ENCODE measurements at regions not wholly inside any gene's neighbourhood (a gene's known extent, or its start where the extent isn't known, plus 50 kb on each side); places are given as distances from the start of the nearest gene placed in this dataset.

- peak overlapping the region in 1 of 7 donors; percentile 41 for H3K27ac Mint-ChIP-seq
- no peak overlapping the region for H3K4me3 Mint-ChIP-seq
These were observed 212.8 kb upstream of the TPRG1 start for GRCh38 chr3:188959013-188959412.

GRCh38 chr3:188962253-188963247 lies 209.2 kb upstream of the TPRG1 start:
- no peaks in the 10 kb centered on the region for H3K9me3 Mint-ChIP-seq
- Histone ChIP-seq H3K4me1 (ENCODE audit: control insufficient read depth in 1 of 2, insufficient read depth in 2 of 2, low read length in 2 of 2) (no peaks in the 10 kb centered on the region), H3K9me3 (replicated peaks in 1 of 2; ENCODE audit: control insufficient read depth in 1 of 2, insufficient read depth in 1 of 2, low read length in 2 of 2) (no peaks in the 10 kb centered on the region), H3K4me3 (replicated peaks in 1 of 3; ENCODE audit: low read depth in 2 of 3, low read length in 3 of 3) (no peak overlapping the region), H3K27ac (ENCODE audit: low read depth in 1 of 2, low read length in 2 of 2) (no peak overlapping the region), H3K79me2 (ENCODE audit: insufficient read depth, low read length) (no peaks in the 10 kb centered on the region), H3K36me3 (replicated peaks in 1 of 2; ENCODE audit: control insufficient read depth in 1 of 2, insufficient read depth in 2 of 2, low read length in 2 of 2) (no peaks in the 10 kb centered on the region), H2AFZ (ENCODE audit: insufficient read depth, low read depth, low read length, poor library complexity, severe bottlenecking) (no peak overlapping the region), H3K27me3 (ENCODE audit: control insufficient read depth in 2 of 2, insufficient read depth in 2 of 2, low read length in 2 of 2) (no peaks in the 10 kb centered on the region), H4K20me1 (ENCODE audit: insufficient read depth, low read length) (no peaks in the 10 kb centered on the region), H3K4me2 (replicated peaks; ENCODE audit: extremely low read depth, low read length, poor library complexity, severe bottlenecking) (no peak overlapping the region), H3K9ac (ENCODE audit: insufficient read depth, low read length, poor library complexity, severe bottlenecking) (no peak overlapping the region)
- no peaks in the 10 kb centered on the region for H3K36me3 Mint-ChIP-seq
- H3K4me3 Mint-ChIP-seq, result no peak overlapping the region
- TF ChIP-seq CTCF (IDR thresholded peaks at IDR 0.05), result no peak
- H3K27me3 Mint-ChIP-seq (ENCODE audit: low read depth in 3 of 3), result no peaks in the 10 kb centered on the region
- H3K27ac Mint-ChIP-seq, result no peak overlapping the region
- intact Hi-C loops (cut with micrococcal nuclease), result no loop called here
- no peak for DNase-seq
- peaks cover 6% of the 10 kb centered on the region for H3K4me1 Mint-ChIP-seq
- whole genome bisulfite sequencing (ENCODE audit: insufficient coverage), result 94% methylated on average over 3 of the region's 13 CpGs

More at GRCh38 chr3:188959013-188959412, 212.8 kb upstream of the TPRG1 start:
- H2AFZ ChIP-seq (ENCODE audit: insufficient read depth, low read depth, low read length, poor library complexity, severe bottlenecking), result no peak overlapping the region
- H3K36me3 Mint-ChIP-seq, result no peaks in the 10 kb centered on the region
- H3K9ac ChIP-seq (ENCODE audit: insufficient read depth, low read length, poor library complexity, severe bottlenecking), result no peak overlapping the region
- peaks cover 5 to 6% of the 10 kb centered on the region in 2 donors for H3K4me1 ChIP-seq (ENCODE audit: control insufficient read depth in 1 of 2, insufficient read depth in 2 of 2, low read length in 2 of 2)
- H3K79me2 ChIP-seq (ENCODE audit: insufficient read depth, low read length), result no peaks in the 10 kb centered on the region
- no peak for TF ChIP-seq CTCF (IDR thresholded peaks at IDR 0.05)
- H3K4me3 ChIP-seq (replicated peaks in 1 of 3; ENCODE audit: low read depth in 2 of 3, low read length in 3 of 3), result no peak overlapping the region
- H3K9me3 Mint-ChIP-seq, result no peaks in the 10 kb centered on the region
- H3K27me3 Mint-ChIP-seq (ENCODE audit: low read depth in 3 of 3), result no peaks in the 10 kb centered on the region
- H3K27me3 ChIP-seq (ENCODE audit: control insufficient read depth in 2 of 2, insufficient read depth in 2 of 2, low read length in 2 of 2), result no peaks in the 10 kb centered on the region
- WGBS (ENCODE audit: insufficient coverage), result no CpG with 5 or more reads among the region's 1 CpG
- H4K20me1 ChIP-seq (ENCODE audit: insufficient read depth, low read length), result no peaks in the 10 kb centered on the region
- no peak for DNase-seq
- no peaks in the 10 kb centered on the region for H3K9me3 ChIP-seq (replicated peaks in 1 of 2; ENCODE audit: control insufficient read depth in 1 of 2, insufficient read depth in 1 of 2, low read length in 2 of 2)
- intact Hi-C loops (cut with micrococcal nuclease), result loop anchor here in 1 of 2 donors (5.0 to 10.0 kb wide), 2 partner anchors 254 to 1217 kb away; no protein-coding TSS in a partner anchor
- H3K4me1 Mint-ChIP-seq, result peaks cover 11% of the 10 kb centered on the region
- no peak overlapping the region for H3K4me2 ChIP-seq (replicated peaks; ENCODE audit: extremely low read depth, low read length, poor library complexity, severe bottlenecking)
- no peaks in the 10 kb centered on the region for H3K36me3 ChIP-seq (replicated peaks in 1 of 2; ENCODE audit: control insufficient read depth in 1 of 2, insufficient read depth in 2 of 2, low read length in 2 of 2)
- H3K27ac ChIP-seq (ENCODE audit: low read depth in 1 of 2, low read length in 2 of 2), result no peak overlapping the region

All from CD14-positive monocyte (primary cell).